ENCODE measurements at regions not wholly inside any gene's neighbourhood (a gene's known extent, or its start where the extent isn't known, plus 50 kb on each side); places are given as distances from the start of the nearest gene placed in this dataset.
A peak's percentile ranks its signal among the peaks of the same experiment; 100 is the strongest.

- DNase-seq: no peak
These were observed 197.7 kb upstream of the POU3F1 start for GRCh38 chr1:38244218-38244845.

- no peak for DNase-seq
These were observed 196.5 kb upstream of the POU3F1 start for GRCh38 chr1:38243106-38243505.

GRCh38 chr1:38242506-38242905, 195.9 kb upstream of the POU3F1 start:
- no peak for DNase-seq

GRCh38 chr1:38241594-38242334, 195.2 kb upstream of the POU3F1 start:
- DNase-seq: no peak

GRCh38 chr1:38240618-38241017, 194.0 kb upstream of the POU3F1 start:
- DNase-seq: no peak

- no peak for DNase-seq
These were observed 192.8 kb upstream of the POU3F1 start for GRCh38 chr1:38239258-38239835.

- DNase-seq: no peak
These were observed 191.7 kb upstream of the POU3F1 start for GRCh38 chr1:38238294-38238693.

- DNase-seq: no peak
These were observed 189.1 kb upstream of the POU3F1 start for GRCh38 chr1:38235705-38236104.

GRCh38 chr1:38231941-38232340, 185.3 kb upstream of the POU3F1 start:
- DNase-seq: no peak

- DNase-seq: no peak
These were observed 182.1 kb upstream of the POU3F1 start for GRCh38 chr1:38228718-38229117.

- DNase-seq: no peak
These were observed 179.2 kb upstream of the POU3F1 start for GRCh38 chr1:38225745-38226144.

GRCh38 chr1:38223391-38223790, 176.8 kb upstream of the POU3F1 start:
- DNase-seq: no peak

GRCh38 chr1:38222891-38223290, 176.3 kb upstream of the POU3F1 start:
- no peak for DNase-seq

GRCh38 chr1:38221006-38221649, 174.5 kb upstream of the POU3F1 start:
- no peak for DNase-seq

- DNase-seq: no peak
These were observed 170.7 kb upstream of the POU3F1 start for GRCh38 chr1:38217316-38217715.

GRCh38 chr1:38213646-38214434, 167.2 kb upstream of the POU3F1 start:
- DNase-seq: no peak

GRCh38 chr1:38210895-38211177, 164.2 kb upstream of the POU3F1 start:
- DNase-seq: no peak

- DNase-seq: peak; percentile 32
These were observed 163.7 kb upstream of the POU3F1 start for GRCh38 chr1:38210021-38210894.

- peak; percentile 43 for DNase-seq
These were observed 162.4 kb upstream of the POU3F1 start for GRCh38 chr1:38208716-38209632.

- peak; percentile 43 for DNase-seq
These were observed 161.3 kb upstream of the POU3F1 start for GRCh38 chr1:38207906-38208305.

- peak; percentile 37 for DNase-seq
These were observed 160.7 kb upstream of the POU3F1 start for GRCh38 chr1:38207275-38207674.
